NCI-H2196 treated with DMSO at 0.1 percent for 48 hours (cell line): ENCODE measurements at regions not wholly inside any gene's neighbourhood (a gene's known extent, or its start where the extent isn't known, plus 50 kb on each side); places are given as distances from the start of the nearest gene placed in this dataset.

ENCODE experiments used
- DNase-seq: peaks from one replicate; lab custom pipeline; 2025; ENCODE audit not compliant: unreplicated experiment; lab: John Stamatoyannopoulos, UW

DNA sequence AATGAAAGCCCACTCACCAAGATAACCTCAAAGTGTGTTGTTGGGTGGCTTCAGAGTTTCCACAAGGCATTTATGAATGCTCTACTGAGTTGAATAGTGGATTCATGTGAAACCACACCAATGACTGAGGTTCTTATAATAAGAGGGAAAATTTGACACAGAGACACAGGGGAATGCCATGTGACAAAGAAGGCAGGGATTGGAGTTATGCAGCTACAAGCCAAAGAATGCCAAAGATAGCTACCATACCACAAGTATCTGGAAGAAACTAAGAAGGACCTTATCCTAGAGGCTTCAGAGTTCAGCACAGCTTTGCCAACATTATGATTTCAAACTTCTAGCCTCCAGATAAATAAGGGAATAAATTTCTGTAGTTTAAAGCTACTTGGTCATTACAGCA lies 68.0 kb upstream of the PCDH15 start:
- no peak for DNase-seq

DNA sequence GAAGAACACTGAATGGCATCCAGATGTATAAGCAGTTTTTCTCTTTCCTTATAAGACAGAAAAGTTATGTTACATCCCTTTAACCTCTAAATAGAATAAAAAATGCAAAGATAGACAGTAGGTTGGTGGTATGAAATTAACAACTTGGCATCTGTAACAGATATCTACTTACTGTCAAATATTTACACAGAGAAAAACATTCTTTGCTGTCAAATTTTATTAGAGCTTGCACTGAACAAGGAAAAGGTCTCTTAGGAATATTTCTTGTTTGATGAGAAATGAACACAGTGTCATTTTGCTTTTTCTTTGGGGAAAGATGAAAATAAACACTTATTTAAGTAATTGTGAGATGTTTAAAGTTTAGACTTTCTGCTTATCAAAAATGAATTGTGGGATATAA lies 65.6 kb upstream of the PCDH15 start:
- DNase-seq, result no peak

- no peak for DNase-seq
Measured at GRCh38 chr10:54854843-54855242, 53.8 kb upstream of the PCDH15 start.

- DNase-seq, result no peak
Measured at GRCh38 chr10:54854389-54854788, 53.4 kb upstream of the PCDH15 start.

GRCh38 chr10:54853883-54854282 lies 52.9 kb upstream of the PCDH15 start:
- no peak for DNase-seq
